ENCODE measurements at regions not wholly inside any gene's neighbourhood (a gene's known extent, or its start where the extent isn't known, plus 50 kb on each side); places are given as distances from the start of the nearest gene placed in this dataset.
"Not testable (repeated sequence)": the region's sequence is repeated elsewhere in the genome, so short reads cannot be mapped to it uniquely, and the experiment has no call there.

DNA sequence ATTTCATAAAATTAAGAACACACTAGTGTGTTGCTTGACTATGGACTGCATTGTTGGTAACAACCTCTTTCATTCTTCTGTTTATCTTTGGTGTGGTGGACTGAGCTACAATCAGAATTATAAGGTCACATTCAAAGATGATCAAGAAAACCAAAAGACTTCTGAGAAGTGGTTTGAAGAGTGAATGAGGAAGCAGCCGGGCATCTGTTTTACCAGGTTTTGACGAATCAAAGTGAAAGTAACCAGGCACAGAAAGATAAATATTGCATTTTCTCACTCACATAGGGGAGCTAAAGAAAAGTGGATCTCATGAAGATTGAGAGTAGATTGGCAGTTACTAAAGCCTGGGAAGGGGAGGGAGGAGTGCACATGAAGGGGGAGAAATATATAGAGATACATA, 589.1 kb downstream of the ZNF608 start:
- no peak for DNase-seq

- no peak for DNase-seq
Measured at GRCh38 chr5:124156415-124156996, 589.9 kb downstream of the ZNF608 start.

DNA sequence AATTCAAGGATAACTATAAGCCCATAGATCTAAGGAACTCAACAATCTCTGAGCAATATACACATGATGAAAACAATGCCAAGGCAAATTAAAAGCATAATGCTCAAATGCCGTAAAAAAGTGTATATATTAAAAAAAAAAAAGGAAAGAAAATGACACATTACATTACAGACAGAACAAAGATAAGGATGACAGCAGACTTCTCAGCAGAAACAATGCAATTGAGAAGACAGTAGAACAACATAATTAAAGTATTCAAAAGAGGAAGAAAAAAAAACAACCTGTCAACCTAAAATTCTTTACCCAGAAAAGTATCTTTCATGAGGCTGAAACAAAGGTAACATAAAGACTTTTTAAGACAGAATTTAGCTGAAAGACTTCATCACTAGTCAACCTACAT, 591.7 kb downstream of the ZNF608 start:
- DNase-seq = no peak

DNA sequence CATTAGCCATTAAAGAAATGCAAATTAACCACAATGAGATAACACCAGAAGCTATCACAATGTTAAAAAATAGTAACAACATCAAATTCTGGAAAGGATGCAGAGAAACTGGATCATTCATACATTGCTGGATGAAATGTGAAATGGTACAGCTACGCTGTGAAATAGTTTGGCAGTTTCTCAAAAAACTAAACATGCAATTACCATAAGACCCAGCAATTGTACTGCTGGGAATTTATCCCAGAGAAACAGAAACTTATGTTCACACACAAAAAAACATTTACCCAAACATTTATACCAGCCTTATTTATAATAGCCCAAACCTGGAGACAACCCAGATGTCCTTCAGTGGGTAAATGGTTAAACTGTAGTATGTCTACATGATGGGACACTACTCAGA, 592.9 kb downstream of the ZNF608 start:
- DNase-seq = no peak

DNA sequence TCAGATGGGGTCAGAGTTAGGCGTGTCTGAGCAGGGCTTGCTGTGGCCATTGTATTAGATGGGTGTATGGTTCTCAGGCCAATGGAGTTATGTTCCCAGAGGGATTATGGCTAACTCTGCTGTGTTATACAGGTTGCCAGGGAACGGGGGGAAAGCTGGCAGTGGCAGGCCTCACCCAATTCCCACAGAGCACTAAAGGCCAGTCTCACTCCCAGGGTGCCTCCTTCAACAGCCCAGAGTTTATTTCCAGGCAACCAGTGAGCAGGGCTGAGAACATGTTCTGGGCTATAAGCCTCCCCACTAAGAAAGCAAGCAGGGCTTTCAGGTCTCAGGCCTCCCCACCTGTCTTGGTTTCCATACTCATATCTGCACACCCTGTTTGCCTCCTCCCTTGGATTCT, 597.9 kb downstream of the ZNF608 start:
- DNase-seq = no peak

DNA sequence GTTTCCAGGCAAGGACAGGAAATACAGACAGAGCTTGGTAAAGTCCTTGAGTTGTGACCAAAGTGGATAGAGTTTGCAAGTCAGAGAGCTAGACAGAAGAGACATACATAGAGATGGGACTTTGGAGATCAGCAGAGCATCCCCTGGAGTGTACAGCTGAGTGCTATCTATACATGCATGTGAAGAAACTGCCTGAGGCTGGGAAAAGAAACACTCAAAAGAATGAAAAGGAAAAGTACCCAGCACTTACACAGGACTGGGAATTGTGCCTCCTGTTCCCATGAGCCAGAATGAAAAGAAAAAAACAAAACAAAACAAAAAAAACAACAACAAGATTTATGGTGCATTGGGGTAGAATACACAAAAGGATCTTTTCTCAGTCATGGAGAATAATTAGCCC, 606.4 kb downstream of the ZNF608 start:
- DNase-seq = no peak

GRCh38 chr5:124139477-124139876, 607.0 kb downstream of the ZNF608 start:
- DNase-seq = no peak

DNA sequence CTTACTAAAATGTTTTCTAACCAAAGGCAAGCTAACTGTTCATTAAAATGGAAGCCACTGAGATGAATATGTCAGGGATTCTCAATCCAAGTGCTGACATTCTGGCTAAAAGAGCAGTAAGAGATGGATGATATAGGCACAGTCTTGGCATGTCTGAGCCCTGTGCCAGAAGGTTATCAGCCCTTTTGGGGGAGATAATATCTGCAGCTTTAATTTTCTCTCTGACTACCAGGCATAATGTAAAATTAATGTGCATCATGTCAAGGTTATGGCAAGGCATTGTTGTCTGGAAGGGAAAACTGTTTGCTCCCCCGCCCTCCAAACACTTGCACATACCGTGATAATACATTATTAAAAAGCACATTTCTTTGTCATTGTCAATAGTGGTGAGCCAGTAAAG, 609.8 kb downstream of the ZNF608 start:
- DNase-seq = no peak

DNA sequence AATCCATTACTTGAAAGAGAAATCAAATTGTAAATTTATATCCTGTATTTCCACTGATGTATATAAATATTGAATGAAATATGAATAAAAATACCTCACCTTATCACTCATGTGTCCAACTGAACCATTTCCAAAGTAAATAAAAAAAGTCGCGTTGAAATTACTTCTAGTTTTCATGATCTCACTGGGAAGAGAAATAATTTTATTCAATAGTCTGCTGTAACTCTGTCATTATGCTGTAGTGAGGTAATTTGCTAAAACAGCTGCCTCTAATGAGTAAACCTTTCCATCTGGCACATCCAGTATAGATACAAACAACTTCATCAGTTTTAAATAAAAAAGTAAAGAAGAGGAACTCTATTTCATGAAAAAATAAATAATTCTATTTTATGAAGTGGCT, 611.5 kb downstream of the ZNF608 start:
- no peak for DNase-seq

- DNase-seq = no peak
Measured at GRCh38 chr5:124133406-124133805, 613.0 kb downstream of the ZNF608 start.

DNA sequence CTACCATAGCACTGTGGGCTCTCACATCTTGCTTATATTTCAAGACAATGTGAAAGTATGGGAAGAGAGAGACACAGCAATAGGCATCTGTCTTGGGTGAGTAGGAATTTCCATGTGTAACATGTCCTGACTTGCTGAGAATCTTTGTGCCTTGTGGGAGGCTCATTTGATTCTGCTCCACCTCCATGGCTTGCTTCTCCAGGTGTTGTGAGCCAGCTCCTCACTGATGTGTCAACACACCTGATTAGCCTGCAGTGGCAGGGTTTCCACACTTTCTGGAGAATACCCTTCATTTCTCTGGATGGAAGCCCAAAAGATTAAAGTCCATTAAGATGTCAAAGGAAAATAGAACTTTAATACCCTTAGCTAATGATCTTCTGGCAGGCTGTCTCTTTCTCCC, 613.6 kb downstream of the ZNF608 start:
- no peak for DNase-seq

DNA sequence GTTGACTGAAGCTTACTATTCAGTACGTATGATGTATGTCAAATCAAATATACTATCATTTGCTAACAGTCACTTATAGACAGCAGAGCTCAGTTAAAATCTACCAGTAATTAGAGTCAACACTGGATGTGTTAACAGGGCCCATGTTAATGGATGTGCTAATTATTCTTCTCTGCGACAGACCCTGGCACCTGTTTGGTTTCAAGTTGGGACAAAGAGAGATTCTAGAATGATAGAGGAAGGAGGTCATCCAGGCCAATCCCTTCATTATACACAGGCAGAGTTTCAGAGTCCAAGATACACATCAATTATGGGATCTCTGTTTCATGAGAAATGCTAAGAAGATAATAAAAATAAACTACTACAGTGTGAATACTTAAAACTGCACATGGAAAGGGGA, 615.0 kb downstream of the ZNF608 start:
- DNase-seq = no peak

GRCh38 chr5:124130816-124131215, 615.6 kb downstream of the ZNF608 start:
- no peak for DNase-seq

DNA sequence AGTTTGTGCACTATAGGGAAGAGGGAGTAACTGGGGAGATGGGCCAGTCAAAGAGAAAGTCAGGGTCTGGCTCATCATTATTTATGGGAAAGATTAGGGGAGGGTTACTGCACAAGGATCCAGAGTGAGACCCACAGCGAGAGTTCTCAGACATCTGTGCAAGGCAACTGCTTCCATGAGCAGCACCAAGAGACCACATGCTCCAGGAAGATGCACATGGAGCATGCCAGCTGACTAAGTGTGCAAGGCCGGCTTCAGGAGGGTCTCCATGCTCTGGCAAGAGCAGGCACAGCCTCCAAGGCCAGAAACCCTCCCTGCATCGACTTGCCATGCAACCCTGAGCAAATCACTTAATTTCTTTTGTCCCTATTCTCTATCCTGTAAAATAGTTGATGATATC, 616.9 kb downstream of the CSNK1G3 start:
- no peak for DNase-seq

GRCh38 chr5:124126504-124127217, 614.7 kb downstream of the CSNK1G3 start:
- no peak for DNase-seq

DNA sequence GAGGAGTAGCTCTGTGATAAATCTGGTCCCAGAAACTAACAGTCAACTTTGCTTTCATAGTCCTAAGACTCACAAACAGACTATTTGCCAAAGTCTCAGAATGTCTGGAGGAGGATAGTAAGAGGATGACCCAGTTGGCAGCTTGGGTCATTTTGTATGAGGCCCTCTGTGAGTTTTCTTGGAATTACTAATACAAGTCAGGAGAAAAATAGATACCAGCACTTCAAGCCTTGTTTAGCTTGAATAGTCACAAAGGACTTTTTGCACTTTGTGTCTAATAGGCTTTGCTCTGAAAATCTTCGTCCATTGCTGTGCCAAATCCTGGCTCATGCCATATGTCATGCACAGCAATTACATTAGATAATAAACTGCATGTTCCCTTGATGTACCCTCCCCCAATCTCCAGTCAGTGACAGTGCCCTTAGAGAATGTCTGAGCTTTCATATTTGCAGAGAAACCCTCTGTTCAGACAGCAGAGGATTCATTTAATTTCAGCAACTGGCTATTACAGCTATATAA, 612.8 kb downstream of the CSNK1G3 start:
- no peak for DNase-seq

GRCh38 chr5:124121198-124121597, 609.2 kb downstream of the CSNK1G3 start:
- no peak for DNase-seq

GRCh38 chr5:124114911-124115310, 602.9 kb downstream of the CSNK1G3 start:
- DNase-seq = no peak

DNA sequence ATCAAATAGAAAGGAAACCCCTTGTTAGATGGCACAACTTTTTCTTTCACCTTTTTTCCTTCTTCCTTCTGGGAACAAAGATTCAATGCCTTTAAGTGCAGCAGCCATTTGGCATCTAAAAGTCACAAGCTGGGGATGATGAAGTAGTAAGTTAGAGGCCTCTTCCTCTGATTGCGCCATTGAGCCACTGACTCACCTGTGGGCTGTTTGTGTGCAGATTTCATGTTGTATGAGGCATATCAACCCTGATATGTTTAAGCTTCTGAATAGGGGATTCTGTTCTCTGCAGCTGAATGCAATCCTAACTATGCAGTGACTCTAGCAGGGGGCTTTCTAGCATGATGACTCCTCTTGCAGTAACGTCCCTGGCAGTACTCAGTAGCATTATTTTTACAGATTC, 599.9 kb downstream of the CSNK1G3 start:
- no peak for DNase-seq

DNA sequence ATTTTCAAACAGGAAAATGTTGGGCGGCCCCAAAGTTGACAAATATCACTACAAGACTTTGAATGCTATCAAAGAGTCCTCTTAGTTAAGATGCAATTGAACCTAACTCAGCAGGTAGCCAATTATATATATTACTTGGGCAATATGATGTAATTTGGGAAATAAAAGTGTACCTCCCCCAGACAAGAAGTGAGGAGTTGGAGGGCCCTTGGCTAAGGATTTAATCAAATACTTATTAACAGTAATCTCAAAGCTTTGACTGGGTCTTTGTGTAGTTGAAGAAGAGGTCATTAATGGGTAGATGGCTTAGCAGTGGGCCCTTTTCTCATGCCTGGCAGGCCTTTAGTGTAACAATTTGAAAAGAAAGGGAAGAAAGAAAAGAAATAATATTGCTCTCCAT, 599.0 kb downstream of the CSNK1G3 start:
- no peak for DNase-seq

DNA sequence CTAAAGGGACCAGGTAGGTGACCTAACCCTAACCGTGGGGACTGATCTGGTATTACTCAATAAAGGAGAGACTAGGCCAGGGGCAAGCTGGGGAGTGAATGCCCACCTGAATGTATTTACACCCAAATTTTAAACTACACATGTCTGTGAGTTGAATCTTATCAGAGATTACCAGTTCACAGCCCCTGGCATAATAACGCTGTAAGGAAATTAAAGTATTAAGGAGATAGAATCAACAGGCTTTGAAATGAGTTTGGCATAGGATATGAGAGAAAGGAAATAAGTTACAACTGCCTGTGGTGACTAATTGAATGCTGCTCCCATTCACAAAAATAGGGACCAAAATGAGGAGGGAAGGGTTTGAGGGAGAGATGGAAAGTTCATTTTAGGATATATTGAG, 593.3 kb downstream of the CSNK1G3 start:
- no peak for DNase-seq

DNA sequence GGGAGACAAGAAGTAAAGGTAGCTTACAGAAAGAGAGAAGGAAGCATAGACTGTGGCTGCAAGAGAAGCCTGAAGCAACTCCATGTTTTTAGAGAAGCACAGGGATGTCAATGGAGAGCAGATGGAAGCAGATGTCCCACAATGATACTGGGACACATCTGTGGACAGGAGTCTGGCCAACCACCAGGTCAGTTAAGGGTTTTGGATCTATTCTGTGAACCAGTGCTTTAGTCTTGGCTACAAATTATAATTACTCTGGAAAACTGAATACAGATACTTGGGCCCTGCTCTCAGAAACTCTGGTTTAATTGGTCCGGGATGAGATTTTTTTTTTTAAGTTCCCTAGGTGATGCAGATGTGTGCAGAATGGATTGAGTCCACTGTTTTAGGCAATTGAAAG, 592.8 kb downstream of the CSNK1G3 start:
- no peak for DNase-seq

- DNase-seq = no peak
Measured at GRCh38 chr5:124104344-124104743, 592.4 kb downstream of the CSNK1G3 start.

- no peak for DNase-seq
Measured at GRCh38 chr5:124103671-124104070, 591.7 kb downstream of the CSNK1G3 start.

- DNase-seq = not testable (repeated sequence)
Measured at GRCh38 chr5:124103056-124103455, 591.1 kb downstream of the CSNK1G3 start.

All from left hindlimb (tissue), 1 donor.